A549 (cell line): ENCODE measurements at regions not wholly inside any gene's neighbourhood (a gene's known extent, or its start where the extent isn't known, plus 50 kb on each side); places are given as distances from the start of the nearest gene placed in this dataset.

Experiments
- ATAC-seq, 2 experiments: fragments of 200-7000 bp in 1 of 2; fragments of >200 bp in 1 of 2; cut with Nextera tagmentation in 1 of 2; cut with Tn5 transposase in 1 of 2; 3 replicates each; pipeline versions ENCODE4 v1.8.0 to v1.9.1; 2018 to 2020; ENCODE audit warnings: mild to moderate bottlenecking in 1 of 2, moderate library complexity in 1 of 2
- CTCF ChIA-PET: fragments of 300-600 bp; sonication (Branson Sonifier 250); formaldehyde crosslinking; extraction: SDS; loops from one replicate; lab custom pipeline; 2021; ENCODE audit warnings: antibody characterized with exemption, inconsistent platforms; lab: Yijun Ruan, JAX
- POLR2A ChIA-PET: fragments of 350-600 bp; formaldehyde crosslinking; extraction: SDS; loops from one replicate; lab custom pipeline; 2021; ENCODE audit warnings: antibody characterized with exemption, inconsistent platforms; lab: Yijun Ruan, JAX
- DNase-seq, 2 experiments: peaks; one replicate each; pipeline versions ENCODE4 v3.0.0 to v3.0.0-alpha.2; 2011 to 2016; ENCODE audit warnings: low read depth in 1 of 2, low spot score in 1 of 2
- FAIRE-seq: peaks from 2 replicates; lab custom pipeline; 2011; peaks lifted over from hg19 to GRCh38; lab: Jason Lieb, UNC
- H3K27ac ChIP-seq, 2 experiments: fragments of >200 bp; sonication (Bioruptor Twin); formaldehyde crosslinking; 3 replicates each; pipeline ENCODE4 v1.5.1; 2016 to 2017
- H3K4me1 ChIP-seq: fragments of >200 bp; sonication (Bioruptor Twin); formaldehyde crosslinking; 3 replicates; pipeline ENCODE4 v1.6.1; 2016
- H3K4me2 ChIP-seq: fragments of >200 bp; sonication (Bioruptor Twin); formaldehyde crosslinking; 3 replicates; pipeline ENCODE4 v1.6.1; 2016
- H3K4me3 ChIP-seq: fragments of >200 bp; sonication (Bioruptor Twin); formaldehyde crosslinking; 3 replicates; pipeline ENCODE4 v1.5.1; 2016
- H3K9me3 ChIP-seq: fragments of >200 bp; sonication (Bioruptor Twin); formaldehyde crosslinking; 3 replicates; pipeline ENCODE4 v1.6.1; 2016
- EHMT2 ChIP-seq: fragments of 200-600 bp; sonication (generic); IDR thresholded peaks from 2 replicates; pipeline ENCODE4 v1.6.1; 2016; ENCODE audit warnings: antibody characterized with exemption, low read depth, mild to moderate bottlenecking, moderate library complexity
- ELK1 ChIP-seq: fragments of 150-350 bp; IDR thresholded peaks from 2 replicates; pipeline ENCODE4 v1.6.1; 2014; ENCODE audit warnings: low read depth, mild to moderate bottlenecking, low read length
- EP300 ChIP-seq, 2 experiments: fragments of >200 bp; sonication (Bioruptor Twin); formaldehyde crosslinking; IDR thresholded peaks; 2 replicates in 1 of 2; 3 replicates in 1 of 2; pipeline ENCODE4 v1.6.1; 2016 to 2017
- FOSB ChIP-seq: fragments of 250-450 bp; sonication (Bioruptor Pico); IDR thresholded peaks from 2 replicates; pipeline ENCODE4 v1.5.0; 2020; ENCODE audit warnings: mild to moderate bottlenecking, moderate library complexity
- HMGXB4 ChIP-seq: fragments of 250-450 bp; sonication (Bioruptor Pico); IDR thresholded peaks from 2 replicates; pipeline ENCODE4 v1.5.0; 2021; ENCODE audit warnings: mild to moderate bottlenecking, moderate library complexity, borderline replicate concordance
- HOXB13 ChIP-seq: fragments of 250-450 bp; sonication (Bioruptor Pico); IDR thresholded peaks from 2 replicates; pipeline ENCODE4 v1.5.0; 2020; ENCODE audit warnings: low read depth, mild to moderate bottlenecking, moderate library complexity
- KDM5A ChIP-seq: fragments of 200-600 bp; sonication (generic); IDR thresholded peaks from 2 replicates; pipeline ENCODE4 v1.6.1; 2016; ENCODE audit warnings: antibody characterized with exemption, mild to moderate bottlenecking
- MAX ChIP-seq: IDR thresholded peaks from 2 replicates; pipeline ENCODE4 v1.6.1; 2012
- MYC ChIP-seq: IDR thresholded peaks from 2 replicates; pipeline ENCODE4 v1.6.1; 2012; ENCODE audit warnings: mild to moderate bottlenecking, inconsistent platforms, low read length, improper control_type of control experiment, borderline replicate concordance
- NPAS2 ChIP-seq: fragments of 250-450 bp; sonication (Bioruptor Pico); IDR thresholded peaks from 2 replicates; pipeline ENCODE4 v1.8.0; 2022; ENCODE audit warnings: mild to moderate bottlenecking, moderate library complexity, borderline replicate concordance
- POLR2AphosphoS2 ChIP-seq: conservative IDR thresholded peaks from 2 replicates; pipeline ENCODE4 v1.6.1; 2012; ENCODE audit warnings: low read length, improper control_type of control experiment, inconsistent platforms
- RAD21 ChIP-seq, 2 experiments: fragments of >200 bp in 1 of 2; sonication (Bioruptor Twin) in 1 of 2; formaldehyde crosslinking in 1 of 2; IDR thresholded peaks in 1 of 2; conservative IDR thresholded peaks in 1 of 2; 2 replicates in 1 of 2; 3 replicates in 1 of 2; pipeline ENCODE4 v1.6.1; 2012 to 2018; ENCODE audit warnings: inconsistent platforms in 1 of 2
- REST ChIP-seq: fragments of 200-600 bp; sonication (generic); IDR thresholded peaks from 2 replicates; pipeline ENCODE4 v1.6.1; 2016; ENCODE audit warnings: antibody characterized with exemption, mild to moderate bottlenecking, moderate library complexity
- RNF2 ChIP-seq: fragments of 200-600 bp; sonication (generic); IDR thresholded peaks from 2 replicates; pipeline ENCODE4 v1.6.1; 2016; ENCODE audit warnings: low read depth, mild to moderate bottlenecking, antibody characterized with exemption, moderate library complexity, borderline replicate concordance
- USF2 ChIP-seq: fragments of 450-650 bp; IDR thresholded peaks from 2 replicates; pipeline ENCODE4 v1.6.1; 2014; ENCODE audit warnings: antibody characterized with exemption
- ZC3H11A ChIP-seq: fragments of 450-650 bp; IDR thresholded peaks from 2 replicates; pipeline ENCODE4 v1.6.1; 2014; ENCODE audit warnings: antibody characterized with exemption, mild to moderate bottlenecking
- WGBS: methylation state at CpG from one replicate; pipeline ENCODE4 v1.1.6; 2017; ENCODE audit errors: missing lambda C conversion rate; 5-methylcytosine and 5-hydroxymethylcytosine counted together

GRCh38 chr4:62407534-62407933, 1207.4 kb downstream of the ADGRL3 start:
- no peak for TF ChIP-seq USF2
- no peak for TF ChIP-seq ELK1
- TF ChIP-seq, all 56 proteins: peak for 0
- Histone ChIP-seq H3K4me1 (no peaks in the 10 kb centered on the region), H3K4me2 (no peak overlapping the region), H3K4me3 (no peak overlapping the region), H3K9me3 (no peaks in the 10 kb centered on the region), H3K27ac (no peak overlapping the region)
- ChIA-PET POLR2A (no interaction called here), CTCF (no interaction called here)
- WGBS: 8% methylated on average over 1 of the region's 1 CpG
- FAIRE-seq: no peak
- ATAC-seq: no peak
- no peak for DNase-seq

- ATAC-seq: no peak
- TF ChIP-seq KDM5A (no peak), ZC3H11A (no peak)
- TF ChIP-seq, all 56 proteins: peak for 0
- ChIA-PET POLR2A (no interaction called here), CTCF (no interaction called here)
- Histone ChIP-seq H3K27ac (no peak overlapping the region), H3K4me1 (no peaks in the 10 kb centered on the region), H3K4me2 (no peak overlapping the region), H3K4me3 (no peak overlapping the region), H3K9me3 (no peaks in the 10 kb centered on the region)
- FAIRE-seq (no peak), DNase-seq (no peak)
Observed at GRCh38 chr4:62402088-62402806, 1202.1 kb downstream of the ADGRL3 start.

- no peak overlapping the region for H3K27ac ChIP-seq
- DNase-seq (no peak), FAIRE-seq (no peak), ATAC-seq (no peak)
- no peaks in the 10 kb centered on the region for H3K4me1 ChIP-seq
- H3K9me3 ChIP-seq: no peaks in the 10 kb centered on the region
- no peak overlapping the region for H3K4me3 ChIP-seq
- POLR2A ChIA-PET: no interaction called here
- CTCF ChIA-PET: no interaction called here
- WGBS: 0% methylated on average over 4 of the region's 4 CpGs
- TF ChIP-seq MAX: no peak
- no peak for TF ChIP-seq RNF2
- H3K4me2 ChIP-seq: no peak overlapping the region
Observed at GRCh38 chr4:62399242-62399641, 1199.1 kb downstream of the ADGRL3 start.

GRCh38 chr4:62398318-62398717, 1198.2 kb downstream of the ADGRL3 start:
- H3K4me1 ChIP-seq: no peaks in the 10 kb centered on the region
- H3K27ac ChIP-seq: no peak overlapping the region
- POLR2A ChIA-PET: no interaction called here
- no peaks in the 10 kb centered on the region for H3K9me3 ChIP-seq
- no peak for ATAC-seq
- H3K4me2 ChIP-seq: no peak overlapping the region
- H3K4me3 ChIP-seq: no peak overlapping the region
- CTCF ChIA-PET: no interaction called here
- no peak for TF ChIP-seq HMGXB4
- TF ChIP-seq HOXB13 (CRISPR knock-in tag): no peak
- TF ChIP-seq NPAS2 (CRISPR knock-in tag): no peak
- TF ChIP-seq RAD21 (conservative IDR thresholded peaks at IDR 0.05 in 1 of 2, IDR thresholded peaks at IDR 0.05 in 1 of 2): no peak
- TF ChIP-seq ELK1: no peak
- TF ChIP-seq EHMT2: no peak
- TF ChIP-seq MYC: no peak
- TF ChIP-seq FOSB (CRISPR knock-in tag): no peak
- TF ChIP-seq REST: no peak
- no peak for TF ChIP-seq EP300 (IDR thresholded peaks at IDR 0.05)
- no peak for TF ChIP-seq POLR2AphosphoS2
- TF ChIP-seq, all 56 proteins: peak for 0
- 9% methylated on average over 3 of the region's 3 CpGs for WGBS
- no peak for FAIRE-seq
- DNase-seq: no peak
